GM19324 (cell line): ENCODE measurements at regions not wholly inside any gene's neighbourhood (a gene's known extent, or its start where the extent isn't known, plus 50 kb on each side); places are given as distances from the start of the nearest gene placed in this dataset.

Experiments used
- ATAC-seq: cut with Tn5 transposase; IDR thresholded peaks from one replicate; pipeline ENCODE4 v1.9.1; 2021; ENCODE audit warnings: mild to moderate bottlenecking, moderate library complexity; ENCODE audit not compliant: unreplicated experiment, low FRiP score

DNA sequence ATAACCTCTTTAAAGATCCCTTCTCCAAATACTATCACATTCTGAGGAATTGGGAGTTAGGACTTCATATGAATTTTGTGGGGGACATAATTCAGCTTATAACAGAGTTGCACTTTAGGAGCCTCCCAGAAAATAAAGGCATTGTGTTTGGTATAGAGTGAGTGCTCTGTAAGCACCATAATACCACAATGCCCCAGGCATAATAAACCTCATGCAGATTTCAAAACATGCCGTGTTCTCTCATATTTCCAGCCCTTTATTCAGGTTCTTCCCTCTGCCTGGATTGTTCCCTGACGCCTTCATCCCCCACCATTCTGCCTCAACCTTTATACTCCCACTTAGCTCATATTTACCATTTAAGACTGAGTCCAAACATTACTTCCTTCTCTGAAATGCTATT is 398.8 kb upstream of the FAT3 start:
- ATAC-seq = no peak

DNA sequence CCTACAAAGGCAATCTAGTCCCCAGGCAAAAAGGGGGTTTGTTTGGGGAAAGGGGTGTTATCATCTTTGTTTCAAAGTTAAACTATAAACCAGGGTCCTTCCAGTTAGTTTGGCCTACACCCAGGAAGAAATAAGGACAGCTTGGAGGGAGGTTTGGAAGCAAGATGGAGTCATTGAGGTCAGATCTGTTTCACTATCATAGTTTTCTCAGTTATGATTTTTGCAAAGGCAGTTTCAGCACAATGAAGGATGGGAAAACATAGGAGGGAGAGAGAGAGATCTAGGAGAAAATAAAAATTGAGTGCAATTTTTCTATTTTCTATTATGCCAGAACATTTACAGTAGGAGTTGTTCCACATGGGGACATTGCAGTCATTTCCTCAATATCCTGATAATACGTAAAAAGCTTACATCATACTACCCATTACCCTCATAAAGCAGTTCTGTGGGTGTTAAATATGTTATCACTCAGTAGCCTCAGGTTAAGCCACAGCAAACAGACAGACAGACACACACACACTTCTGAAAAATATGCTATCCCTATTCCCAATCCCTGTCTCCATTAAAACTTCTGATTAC is 401.3 kb upstream of the FAT3 start:
- ATAC-seq = no peak

DNA sequence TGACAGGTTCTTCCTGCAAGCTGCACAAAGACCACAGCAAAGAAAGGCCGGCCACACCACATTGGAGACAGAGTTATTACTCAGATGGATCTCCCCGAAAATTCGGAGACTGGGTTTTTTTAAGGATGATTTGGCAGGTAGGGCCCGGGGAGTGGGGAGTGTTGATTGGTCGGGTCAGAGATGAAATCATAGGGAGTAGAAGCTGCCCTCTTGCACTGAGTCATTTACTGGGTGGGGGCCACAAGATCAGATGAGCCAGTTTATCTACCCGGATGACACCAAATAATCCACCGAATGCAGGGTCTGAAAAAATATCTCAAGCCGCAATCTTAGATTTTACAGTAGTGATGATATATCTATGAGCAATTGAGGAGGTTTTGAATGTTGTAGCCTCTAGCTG is 401.8 kb upstream of the FAT3 start:
- ATAC-seq = no peak

DNA sequence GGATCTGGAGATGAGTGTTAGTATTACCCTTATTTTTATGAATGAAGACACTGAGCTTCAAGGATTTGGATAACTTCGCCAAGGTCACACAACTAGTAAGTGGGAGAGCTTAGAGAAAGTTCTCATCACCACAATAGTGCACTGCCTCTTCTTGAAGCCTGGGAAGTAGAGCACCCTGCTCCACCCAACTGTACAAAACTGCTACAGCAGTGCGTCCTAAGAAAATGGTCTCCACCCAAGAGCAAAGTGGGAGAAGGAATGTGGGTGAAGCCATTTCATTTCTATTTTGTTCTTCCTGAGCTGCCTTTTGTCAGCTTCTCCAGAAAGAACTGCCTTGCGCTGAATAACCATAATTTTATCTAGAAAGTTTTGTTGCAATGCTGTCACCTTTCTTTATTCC is 403.9 kb upstream of the FAT3 start:
- no peak for ATAC-seq

DNA sequence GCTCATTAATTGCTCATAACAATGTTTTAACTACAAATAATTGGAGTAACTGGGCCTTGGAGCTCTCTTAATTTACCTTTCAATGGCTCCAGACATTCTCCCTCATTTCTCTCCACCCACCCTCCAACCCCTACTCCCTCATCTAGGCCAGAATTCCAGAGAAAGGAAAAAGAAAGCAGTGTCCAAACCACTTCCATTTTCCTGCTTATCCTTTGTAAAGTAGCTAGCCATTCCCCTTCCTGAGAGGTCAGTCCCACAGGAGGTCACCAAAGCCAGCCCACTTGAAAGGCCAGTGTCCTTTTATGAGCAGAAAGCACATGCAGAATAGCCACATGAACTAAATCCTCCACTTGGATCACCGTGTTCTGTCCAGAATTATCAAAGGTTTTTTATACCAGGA is 404.8 kb upstream of the FAT3 start:
- no peak for ATAC-seq

DNA sequence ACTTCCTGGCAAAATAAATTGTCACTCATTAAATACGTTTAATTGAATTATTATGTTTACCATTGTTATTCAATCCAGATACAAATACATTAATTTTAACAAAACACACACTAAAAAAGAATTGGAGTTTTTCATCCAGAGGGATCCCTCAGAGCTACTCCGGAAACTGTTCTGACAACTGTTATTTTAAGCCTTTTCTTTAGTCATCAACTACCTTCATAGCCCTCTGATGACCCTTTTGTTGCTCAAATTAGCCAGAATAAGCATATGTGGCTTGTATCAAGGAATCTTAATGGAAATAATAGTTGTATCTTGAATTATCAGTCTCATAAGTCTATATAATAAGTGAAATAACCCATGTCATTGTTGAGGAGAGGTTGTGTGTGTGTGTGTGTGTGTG is 405.4 kb upstream of the FAT3 start:
- no peak for ATAC-seq

DNA sequence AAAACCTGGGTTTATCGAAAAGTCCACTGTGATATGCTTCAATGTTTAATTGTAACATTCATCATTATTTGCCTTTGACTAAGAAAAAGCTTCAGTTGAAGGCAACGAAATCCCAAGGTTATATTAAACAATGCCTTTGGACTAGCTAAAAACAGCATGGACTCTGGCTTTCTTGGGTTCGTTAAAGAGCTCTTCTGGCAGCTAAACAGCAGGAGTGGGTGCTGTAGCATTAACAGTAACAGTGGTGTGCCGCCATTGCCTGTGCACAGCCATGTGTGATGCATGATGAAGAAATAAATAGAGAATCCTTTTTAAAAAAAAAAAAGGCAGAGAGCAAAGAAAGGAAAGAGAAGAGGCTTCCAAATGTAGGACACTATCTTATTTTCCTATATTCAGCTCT is 406.6 kb upstream of the FAT3 start:
- no peak for ATAC-seq

DNA sequence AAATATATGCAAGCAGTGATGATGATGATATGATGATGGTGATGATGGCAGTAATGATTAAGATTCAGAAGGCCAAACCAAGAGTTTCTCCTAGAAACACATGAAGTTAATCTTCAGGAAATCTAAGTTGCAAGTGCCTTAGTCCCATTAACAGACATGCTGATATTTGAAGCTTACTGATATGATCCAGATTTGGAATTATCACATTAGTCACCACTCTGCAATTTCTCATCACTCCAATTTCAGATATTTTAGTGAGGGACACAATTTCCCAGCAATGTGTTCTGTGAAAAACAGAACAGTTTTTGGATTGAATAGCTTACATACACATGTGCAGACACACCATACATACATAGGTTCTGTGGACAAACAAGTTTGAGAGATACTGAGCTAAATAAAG is 411.4 kb upstream of the FAT3 start:
- ATAC-seq = no peak

DNA sequence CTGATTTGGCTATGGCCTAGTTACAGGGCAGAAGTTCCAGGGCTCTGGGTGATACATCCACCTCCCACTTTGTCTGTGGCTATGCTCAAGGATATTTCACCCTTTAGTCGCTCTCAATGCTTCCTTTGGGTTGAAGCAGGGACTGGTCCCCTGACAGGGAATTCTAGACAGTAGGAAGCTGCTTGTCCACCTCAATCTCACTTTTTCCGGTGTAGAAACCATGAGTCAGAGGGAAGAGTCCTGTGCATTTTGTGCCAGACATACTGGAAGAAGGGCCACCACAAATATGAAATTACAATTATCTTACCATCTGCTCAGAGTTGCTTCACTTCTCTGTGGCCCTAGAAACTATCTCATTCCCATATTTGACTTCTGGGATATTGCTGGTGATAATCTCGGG is 413.7 kb upstream of the FAT3 start:
- ATAC-seq = no peak

DNA sequence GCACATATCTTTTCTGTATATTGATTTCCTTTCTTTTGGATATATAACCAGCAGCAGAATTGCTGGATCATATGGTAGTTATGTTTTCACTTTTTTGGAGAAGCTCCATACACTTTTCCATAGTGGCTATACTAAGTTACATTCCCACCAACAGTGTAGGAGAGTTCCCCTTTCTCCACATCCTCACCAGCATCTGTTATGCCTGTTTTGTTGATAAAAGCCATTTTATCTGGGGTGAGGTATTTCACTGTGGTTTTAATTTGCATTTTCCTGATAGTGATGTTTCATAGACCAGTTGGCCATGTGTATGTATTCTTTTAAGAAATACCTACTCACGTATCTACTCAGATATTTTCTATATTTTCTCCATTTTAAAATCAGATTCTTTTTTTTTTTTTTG is 419.3 kb upstream of the FAT3 start:
- no peak for ATAC-seq

DNA sequence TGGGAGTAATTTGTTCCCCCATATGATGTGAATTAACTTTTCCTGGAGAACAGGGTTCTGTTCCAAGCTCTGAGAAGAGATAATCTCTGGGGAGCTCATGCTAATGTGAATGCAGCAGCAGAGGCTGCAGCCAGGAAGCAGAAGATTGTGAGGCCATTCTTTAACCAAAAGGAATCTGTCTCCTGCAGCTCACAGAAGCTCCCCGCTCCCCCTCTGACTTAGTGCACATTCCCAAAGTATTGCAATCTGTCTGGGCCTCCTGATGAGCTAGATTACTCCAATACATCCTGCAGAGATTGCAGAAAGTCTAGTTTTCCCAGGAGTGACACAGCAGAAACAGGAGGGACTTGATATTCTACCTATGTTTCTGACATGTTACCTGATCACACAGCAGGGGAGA is 420.6 kb upstream of the FAT3 start:
- ATAC-seq = no peak

DNA sequence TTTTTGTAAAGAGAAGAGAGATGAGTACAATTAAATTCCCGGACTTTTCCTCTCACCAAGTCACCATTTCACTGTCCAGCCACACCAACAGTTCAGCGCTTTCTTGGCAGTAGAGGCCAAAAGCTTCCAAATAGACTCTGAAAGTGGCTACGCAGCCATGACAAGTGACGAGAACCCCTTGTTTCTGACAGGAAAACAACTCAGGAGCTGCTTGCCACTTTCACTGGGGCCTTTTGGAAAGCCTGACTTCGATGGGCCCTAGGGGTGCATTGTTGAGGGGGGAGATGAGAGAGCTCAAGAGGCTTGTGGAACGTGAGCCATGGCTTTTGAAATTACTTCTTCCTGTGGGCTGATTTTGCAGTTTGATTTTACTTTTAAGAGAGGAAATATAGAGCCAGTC is 422.1 kb upstream of the FAT3 start:
- ATAC-seq = no peak

DNA sequence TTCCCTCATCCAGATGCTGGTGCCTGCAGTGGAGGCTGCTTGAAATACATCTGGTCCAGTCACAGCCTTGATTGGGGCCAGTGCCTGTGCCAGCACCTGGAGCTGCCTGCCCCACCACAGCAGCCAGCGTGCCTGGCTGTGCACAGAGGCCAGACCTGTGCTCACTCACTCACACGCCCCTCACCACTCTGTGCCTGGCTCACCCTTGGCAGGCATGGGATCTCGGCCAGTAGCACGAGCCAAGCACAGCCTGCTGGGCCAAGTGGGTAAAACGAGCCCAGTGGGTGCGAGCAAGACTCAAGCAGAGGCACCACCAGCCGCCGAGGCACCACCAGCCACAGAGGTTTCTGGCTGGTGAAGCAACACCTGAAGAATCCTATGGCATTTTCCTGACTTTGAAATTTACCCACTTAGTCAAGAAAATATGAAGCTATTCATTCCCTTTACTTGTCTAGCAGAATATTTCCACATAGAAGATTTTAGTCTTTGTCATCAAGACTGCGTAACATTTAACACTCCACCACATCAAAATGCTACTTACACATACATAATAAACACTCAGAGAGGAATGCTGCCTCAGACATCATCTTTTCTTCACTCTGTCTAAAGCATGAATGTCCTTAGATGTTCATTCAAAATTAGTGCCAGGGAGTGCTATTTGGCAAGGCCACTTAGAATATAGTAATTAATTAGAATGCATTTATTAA is 424.3 kb upstream of the FAT3 start:
- ATAC-seq = no peak

DNA sequence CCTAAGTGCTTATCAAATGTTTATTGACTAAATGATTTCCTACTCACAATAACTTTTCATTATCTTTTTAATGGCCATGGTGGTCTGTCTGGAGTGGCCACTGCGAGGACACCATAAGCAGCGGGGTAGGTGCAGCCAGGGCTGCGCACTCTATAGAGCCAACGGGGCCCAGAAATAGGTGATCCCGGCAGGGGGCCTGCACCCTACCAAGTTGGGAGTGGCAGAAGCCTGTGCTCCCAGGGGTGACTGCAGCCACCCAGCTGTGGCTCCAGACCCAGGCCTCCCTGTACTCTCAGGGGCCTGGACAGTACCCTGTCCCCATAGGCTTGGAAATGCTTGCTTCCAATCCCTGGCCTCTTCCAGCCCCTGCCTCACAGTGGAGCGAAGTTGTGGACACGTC is 426.4 kb upstream of the FAT3 start:
- ATAC-seq = no peak

DNA sequence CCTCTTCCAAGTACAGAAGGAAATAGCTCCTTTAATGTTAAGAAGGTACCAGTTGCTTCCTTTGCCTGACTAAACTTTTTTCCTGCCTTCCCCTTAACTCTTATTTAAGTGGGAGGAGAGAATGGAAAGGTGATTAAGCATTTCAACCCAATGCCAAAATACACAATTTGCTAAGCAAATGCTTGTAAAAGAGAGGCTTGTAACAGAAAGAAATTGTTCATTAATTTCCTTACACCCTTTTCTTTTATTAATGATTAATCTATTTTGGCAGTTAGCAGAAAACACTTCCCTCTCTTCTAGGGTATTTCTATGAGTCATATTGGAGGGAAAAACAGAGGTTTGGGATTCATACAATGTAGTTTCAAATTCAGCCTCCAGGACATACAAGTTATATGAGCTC is 427.6 kb upstream of the FAT3 start:
- ATAC-seq = no peak

DNA sequence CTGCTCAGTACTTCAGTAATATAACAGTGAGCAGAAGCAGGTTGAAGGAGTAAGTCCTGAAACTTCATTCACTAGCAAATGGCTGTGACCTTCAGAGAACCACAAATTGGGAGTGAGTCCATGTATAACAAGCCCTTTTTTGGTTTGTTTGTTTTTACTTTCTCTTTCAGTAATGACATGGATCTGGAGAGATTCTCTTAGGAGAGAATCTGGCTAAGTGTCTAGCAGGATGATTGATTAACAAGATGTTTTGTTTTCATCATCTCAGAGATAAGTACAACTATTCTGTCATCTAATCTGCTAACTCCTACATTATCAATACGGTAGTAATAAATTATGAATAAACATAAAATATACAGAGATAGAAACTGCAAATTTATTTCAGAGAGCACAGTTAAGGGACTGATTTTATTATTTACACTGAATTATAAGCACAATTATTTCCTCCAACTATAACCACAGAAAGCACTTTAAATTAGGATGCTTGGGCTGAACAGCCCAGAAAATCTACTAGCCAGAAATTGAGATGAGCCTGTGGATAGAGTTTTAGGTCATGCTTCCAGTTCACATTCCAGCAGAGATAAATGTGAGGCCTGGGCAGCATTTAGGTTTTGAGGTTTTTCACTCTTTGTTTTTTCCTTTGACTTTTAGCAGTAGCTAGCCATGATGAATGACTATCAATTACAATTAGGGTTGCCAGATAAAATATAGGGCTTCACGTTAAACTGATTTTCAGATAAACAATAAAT is 429.3 kb upstream of the FAT3 start:
- ATAC-seq = no peak

DNA sequence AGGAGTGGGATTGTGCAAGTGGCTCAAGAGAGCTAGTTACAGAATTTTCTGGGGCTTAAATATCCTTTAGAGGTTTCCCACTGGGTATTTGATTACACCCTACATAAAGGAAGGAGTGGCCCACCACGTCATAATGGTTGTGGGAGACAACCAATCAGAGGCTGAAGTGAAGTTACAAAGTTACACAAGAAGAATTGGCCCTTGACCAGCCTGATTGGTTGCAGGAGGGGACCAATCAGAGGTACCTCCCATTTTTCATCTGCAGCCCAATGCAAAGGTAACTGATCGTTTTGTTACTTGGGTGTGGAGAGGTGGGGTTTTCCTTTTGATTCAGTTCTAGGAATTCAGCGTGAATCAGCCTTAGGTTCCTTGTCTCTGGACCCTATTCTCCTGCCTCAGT is 430.5 kb upstream of the FAT3 start:
- no peak for ATAC-seq

DNA sequence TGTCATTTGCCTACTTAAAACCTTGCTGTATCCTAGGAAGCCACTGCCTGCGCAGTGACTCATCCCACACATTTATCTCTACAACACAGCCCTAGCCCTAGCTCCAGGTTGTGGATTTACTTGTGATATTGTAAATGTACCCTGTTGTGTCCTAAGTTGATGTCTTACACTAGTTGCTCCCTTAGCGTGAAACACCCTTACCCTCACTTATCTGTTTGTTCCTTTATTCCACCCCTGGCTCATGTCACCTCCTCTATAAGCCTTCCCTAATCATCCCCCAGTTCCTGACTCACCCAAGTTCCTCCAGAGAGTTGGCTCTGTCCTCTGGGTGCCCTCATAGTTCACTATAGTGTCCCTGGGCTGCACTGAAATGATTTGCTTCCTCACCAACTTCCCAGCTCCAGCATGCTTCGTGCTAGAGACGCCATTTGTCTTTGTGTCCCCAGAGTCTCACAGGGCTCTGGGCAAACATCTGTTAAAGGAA is 431.8 kb upstream of the FAT3 start:
- no peak for ATAC-seq

DNA sequence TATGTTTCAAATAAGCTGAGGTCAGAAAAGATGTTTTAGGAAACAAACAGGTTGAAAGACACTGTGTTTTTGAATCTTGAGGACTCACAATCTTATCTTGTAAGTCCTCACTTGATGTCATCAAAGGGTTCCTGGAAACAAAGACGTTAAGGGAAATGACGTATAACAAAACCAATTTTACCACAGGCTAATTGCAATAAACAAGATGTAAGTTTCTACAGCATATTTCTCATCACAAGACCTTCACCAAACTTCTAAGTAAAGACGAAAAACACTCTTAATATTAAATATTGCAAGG is 433.5 kb upstream of the FAT3 start:
- ATAC-seq = no peak

DNA sequence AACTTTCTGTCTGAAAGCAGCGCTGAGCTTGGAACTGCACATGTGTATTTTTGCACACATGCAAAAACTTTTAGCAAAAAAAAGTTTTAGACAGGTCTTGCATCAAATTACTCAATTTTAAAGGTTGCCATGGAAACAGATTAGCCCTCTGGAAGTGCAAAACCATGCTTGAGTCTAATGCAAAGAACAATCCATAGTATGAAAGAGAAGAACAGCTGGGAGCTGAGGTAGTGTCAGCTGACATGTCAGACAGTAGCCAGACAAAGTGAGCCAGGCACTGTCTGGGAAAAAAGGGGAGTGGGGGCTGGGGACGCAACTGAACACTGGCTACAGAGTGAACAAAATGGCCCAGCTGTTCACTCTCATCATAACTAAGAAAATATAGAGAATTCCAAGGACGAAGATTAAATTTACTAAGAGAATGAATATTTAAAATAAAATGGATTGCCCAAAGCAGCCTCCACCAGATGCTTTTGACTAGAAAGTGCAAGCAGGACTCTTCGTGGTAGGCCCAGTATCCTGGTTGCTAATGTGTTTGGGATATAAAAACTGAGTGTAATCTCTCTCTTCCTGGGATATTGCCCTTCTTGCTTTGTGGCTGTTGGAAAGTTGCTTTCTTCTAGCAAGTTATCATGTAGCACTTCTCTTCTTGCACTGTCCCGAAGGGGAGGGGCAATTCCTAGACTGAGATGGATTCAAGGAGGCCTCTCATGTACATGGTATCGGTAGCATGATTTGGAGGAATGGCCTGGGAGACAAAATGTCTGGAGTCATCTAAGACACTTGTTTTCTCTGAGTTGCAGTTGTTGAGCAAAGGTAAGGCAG is 434.1 kb upstream of the FAT3 start:
- ATAC-seq = no peak

DNA sequence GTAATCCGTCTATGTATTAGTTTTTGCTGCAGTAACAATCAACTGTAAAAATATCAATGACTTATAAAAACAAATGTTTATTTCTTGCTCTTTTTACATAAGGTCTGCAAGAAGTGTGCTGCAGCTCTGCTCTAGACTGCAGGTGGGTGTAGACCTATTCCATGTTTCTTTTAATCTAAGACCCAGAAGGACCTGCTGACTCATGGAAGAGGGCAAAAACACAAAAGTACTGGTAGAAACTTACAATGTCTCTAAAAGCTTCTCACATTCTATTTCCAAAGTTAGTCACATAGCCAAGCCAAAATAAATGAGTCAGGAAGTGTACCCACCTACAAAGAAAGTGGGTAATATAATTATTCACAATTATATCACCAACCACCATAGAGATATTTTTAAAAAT is 435.9 kb upstream of the FAT3 start:
- ATAC-seq = no peak
